ENCODE measurements at regions not wholly inside any gene's neighbourhood (a gene's known extent, or its start where the extent isn't known, plus 50 kb on each side); places are given as distances from the start of the nearest gene placed in this dataset.

- DNase-seq (ENCODE audit: low read depth): no peak
These were observed 261.0 kb downstream of the PDGFC start for GRCh38 chr4:156710365-156711192.

GRCh38 chr4:156705311-156705710, 266.3 kb downstream of the PDGFC start:
- peak; percentile 6 for DNase-seq (ENCODE audit: low read depth)

GRCh38 chr4:156695163-156695562, 276.4 kb downstream of the PDGFC start:
- DNase-seq (ENCODE audit: low read depth): no peak

DNA sequence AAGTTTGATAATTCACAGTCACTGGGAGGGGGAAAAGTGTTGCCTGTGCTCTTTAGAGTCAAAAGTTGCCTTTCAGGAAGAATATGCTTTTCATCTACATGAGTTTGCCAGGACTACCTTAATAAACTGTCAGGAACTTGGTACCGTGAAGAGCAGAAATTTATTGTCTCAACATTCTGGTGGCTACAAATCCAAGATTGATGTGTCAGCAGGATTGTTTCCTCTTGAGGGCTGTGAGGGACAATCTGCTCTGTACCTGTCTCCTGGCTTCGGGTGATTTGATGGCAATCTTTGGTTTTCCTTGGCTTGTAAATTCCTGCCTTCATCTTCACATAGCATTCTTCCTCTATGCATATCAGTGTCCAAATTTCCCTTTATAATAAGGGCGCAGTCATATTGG, 277.2 kb downstream of the PDGFC start:
- DNase-seq (ENCODE audit: low read depth): no peak

GRCh38 chr4:156693557-156693956, 278.0 kb downstream of the PDGFC start:
- DNase-seq (ENCODE audit: low read depth): no peak

DNA sequence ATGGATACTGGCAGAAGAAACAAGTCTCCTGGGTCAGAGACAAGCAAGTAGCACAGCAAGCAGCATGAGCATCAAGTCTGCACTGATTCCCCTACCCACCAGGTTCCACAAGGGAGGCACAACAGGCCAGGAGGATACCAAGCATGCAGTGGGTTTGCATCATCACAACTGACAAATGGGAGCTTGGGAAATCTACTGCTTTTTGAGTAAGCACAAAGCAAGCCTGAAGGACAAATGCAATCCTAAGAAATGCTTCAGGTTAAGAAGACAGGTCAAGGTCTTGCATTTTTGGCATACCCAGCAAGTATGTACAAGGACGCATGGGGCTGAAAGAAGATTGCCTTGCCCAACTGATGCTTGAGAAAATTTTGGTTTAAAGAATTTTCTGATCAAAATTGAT, 279.6 kb downstream of the PDGFC start:
- no peak for DNase-seq (ENCODE audit: low read depth)

GRCh38 chr4:156690572-156690971, 281.0 kb downstream of the PDGFC start:
- DNase-seq (ENCODE audit: low read depth): no peak

DNA sequence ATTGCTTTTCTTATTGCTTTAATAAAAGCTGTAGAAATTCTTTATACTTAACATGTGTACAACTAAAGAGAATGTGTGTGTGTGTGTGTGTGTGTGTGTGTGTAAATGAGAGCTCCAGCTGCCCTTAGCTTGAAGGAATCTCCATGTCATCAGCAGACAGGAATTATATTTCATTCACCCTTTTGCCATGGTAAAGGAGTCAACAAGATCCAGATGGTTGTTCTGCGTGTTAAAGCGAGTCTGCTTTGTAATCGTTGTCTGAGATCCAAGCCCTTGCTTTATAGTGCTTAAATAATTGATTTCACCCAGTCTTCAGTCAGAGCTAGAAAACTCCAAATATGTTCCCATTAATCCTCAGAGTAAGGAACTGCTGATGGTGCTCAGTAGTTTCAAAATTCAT, 285.5 kb downstream of the PDGFC start:
- DNase-seq (ENCODE audit: low read depth): peak; percentile 13

- no peak for DNase-seq (ENCODE audit: low read depth)
These were observed 286.3 kb downstream of the PDGFC start for GRCh38 chr4:156685308-156685707.

DNA sequence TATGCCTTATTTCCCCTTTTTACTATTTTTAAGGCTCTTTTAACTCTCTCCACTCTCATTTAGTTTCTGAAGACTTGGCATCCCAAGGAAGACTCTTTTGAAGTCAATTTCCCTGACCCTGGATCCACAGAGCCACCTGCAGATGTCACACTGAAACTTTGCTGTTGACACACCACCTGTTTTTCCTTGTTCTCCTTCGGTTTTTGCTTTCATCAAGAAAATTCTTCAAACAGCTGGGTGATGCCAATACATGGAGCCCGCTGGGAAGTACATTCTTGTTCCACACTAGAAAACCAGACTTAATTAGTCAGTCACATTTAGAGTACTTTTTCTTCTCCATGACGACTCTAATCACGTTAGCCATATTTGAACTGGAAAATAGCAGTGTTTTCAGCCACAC, 293.9 kb downstream of the PDGFC start:
- DNase-seq (ENCODE audit: low read depth): no peak

GRCh38 chr4:156677131-156677531, 294.5 kb downstream of the PDGFC start:
- DNase-seq (ENCODE audit: low read depth): peak; percentile 30

DNA sequence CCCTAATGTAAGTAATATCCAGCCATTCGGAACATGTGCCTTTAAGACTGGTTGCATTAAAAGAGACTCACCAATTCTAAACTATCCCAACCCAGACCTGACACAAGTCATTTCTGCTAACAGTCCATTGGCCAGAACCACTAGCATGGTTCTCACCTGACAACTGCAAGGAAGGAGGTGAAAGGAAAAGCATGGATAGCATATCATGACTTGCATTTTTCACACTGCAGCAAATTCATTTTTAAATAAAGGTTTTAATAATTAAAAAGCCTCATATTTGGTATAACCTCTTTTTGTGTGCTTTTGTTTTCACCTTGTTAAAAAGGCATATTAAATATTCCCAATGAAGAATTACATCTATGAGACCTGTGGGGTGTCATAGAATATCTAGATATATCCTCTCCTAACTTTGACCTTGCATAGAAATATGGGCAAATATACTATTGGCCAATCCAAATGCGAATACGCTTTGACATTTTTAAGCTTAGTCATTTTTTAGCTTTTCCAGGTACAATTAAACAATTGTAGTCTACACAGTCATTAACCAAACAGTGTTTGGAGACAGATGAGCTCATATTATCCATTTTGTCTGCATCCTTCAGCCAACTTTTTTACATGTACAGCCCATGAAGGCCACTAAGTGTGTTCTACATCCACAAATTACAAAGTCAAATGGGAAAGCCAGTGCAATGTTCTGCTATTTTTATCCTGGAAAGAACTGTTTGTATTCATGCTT, 295.3 kb downstream of the PDGFC start:
- DNase-seq (ENCODE audit: low read depth): no peak

GRCh38 chr4:156673483-156673882, 298.1 kb downstream of the PDGFC start:
- DNase-seq (ENCODE audit: low read depth): peak; percentile 19

- peak; percentile 19 for DNase-seq (ENCODE audit: low read depth)
These were observed 298.9 kb downstream of the PDGFC start for GRCh38 chr4:156672492-156673305.

DNA sequence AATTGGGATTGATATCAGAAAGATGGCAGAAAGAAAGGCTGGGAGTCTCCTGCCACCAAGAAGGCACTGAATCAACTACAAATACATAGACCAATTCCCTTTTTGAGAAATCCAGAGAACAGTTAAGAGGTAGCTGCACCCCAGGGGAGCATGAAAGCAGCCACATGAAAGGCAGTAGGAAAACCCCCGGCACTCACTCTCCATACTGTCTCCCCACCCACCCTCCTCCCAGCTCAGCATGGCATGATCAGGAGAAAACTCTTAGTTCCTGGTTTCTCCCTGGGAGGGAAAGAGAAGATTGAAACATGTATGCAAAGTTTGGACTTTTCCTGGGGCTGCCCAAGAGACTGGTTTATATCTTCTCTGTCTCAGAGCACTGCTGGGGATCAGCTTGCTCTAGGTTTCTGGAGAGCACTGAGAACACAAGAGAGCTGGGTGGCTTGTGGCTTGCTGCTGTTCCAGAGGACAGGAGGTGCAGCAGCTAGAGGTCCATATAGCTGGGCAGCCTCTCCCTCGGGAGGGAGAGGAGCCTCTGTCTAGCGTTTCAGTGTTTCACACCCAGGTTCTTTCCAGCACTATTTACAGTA, 305.7 kb downstream of the PDGFC start:
- DNase-seq (ENCODE audit: low read depth): no peak

- DNase-seq (ENCODE audit: low read depth): no peak
These were observed 307.9 kb downstream of the PDGFC start for GRCh38 chr4:156663663-156664062.

- DNase-seq (ENCODE audit: low read depth): no peak
These were observed 308.7 kb downstream of the PDGFC start for GRCh38 chr4:156662921-156663320.

- no peak for DNase-seq (ENCODE audit: low read depth)
These were observed 310.0 kb downstream of the PDGFC start for GRCh38 chr4:156661555-156661954.

DNA sequence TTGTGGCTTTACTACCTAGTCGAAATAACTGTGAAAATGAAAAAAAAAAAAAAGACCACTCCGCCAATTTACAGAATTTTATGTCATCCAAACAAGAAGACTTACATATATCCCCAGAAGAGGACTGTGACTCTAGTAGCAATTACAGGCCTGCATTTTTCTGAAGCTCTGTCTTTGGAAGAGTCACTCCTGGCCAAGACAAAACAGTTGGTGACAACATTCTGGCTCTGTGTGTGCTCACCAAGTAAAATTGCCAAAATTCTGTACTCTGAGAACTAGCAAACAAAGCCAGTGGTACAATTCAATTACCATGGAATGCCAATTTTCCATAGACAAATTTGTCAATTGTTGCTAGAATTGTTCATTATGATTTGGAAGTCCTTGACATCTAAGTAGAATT, 311.1 kb downstream of the PDGFC start:
- no peak for DNase-seq (ENCODE audit: low read depth)

- no peak for DNase-seq (ENCODE audit: low read depth)
These were observed 311.6 kb downstream of the PDGFC start for GRCh38 chr4:156659983-156660382.

GRCh38 chr4:156659570-156659969, 312.0 kb downstream of the PDGFC start:
- DNase-seq (ENCODE audit: low read depth): no peak

- no peak for DNase-seq (ENCODE audit: low read depth)
These were observed 314.7 kb downstream of the PDGFC start for GRCh38 chr4:156656896-156657295.
